ENCODE measurements at regions not wholly inside any gene's neighbourhood (a gene's known extent, or its start where the extent isn't known, plus 50 kb on each side); places are given as distances from the start of the nearest gene placed in this dataset.

DNA sequence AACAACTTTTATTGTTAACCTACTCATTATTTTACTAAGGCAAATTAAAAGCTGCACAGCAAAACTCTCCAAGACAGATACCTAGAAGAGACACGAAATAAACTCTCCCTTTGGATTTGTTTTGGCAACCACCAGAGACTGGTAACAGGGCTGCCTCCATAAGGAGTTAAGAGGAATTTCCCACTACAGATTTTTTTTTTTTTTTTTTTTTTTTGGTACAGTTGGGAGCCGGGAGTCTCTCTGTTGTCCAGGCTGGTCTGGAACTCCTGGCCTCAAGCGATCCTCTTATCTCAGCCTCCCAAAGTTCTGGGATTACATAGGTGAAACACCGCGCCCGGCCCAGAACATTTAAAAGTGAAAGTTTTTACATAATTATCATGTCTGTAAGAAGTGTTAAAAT lies 73.6 kb upstream of the VGLL4 start:
- TF ChIP-seq POLR2AphosphoS5 (IDR thresholded peaks at IDR 0.05) (no peak), POLR2A (IDR thresholded peaks at IDR 0.05) (no peak), EP300 (IDR thresholded peaks at IDR 0.05) (no peak)
- TF ChIP-seq, protein P1, sequence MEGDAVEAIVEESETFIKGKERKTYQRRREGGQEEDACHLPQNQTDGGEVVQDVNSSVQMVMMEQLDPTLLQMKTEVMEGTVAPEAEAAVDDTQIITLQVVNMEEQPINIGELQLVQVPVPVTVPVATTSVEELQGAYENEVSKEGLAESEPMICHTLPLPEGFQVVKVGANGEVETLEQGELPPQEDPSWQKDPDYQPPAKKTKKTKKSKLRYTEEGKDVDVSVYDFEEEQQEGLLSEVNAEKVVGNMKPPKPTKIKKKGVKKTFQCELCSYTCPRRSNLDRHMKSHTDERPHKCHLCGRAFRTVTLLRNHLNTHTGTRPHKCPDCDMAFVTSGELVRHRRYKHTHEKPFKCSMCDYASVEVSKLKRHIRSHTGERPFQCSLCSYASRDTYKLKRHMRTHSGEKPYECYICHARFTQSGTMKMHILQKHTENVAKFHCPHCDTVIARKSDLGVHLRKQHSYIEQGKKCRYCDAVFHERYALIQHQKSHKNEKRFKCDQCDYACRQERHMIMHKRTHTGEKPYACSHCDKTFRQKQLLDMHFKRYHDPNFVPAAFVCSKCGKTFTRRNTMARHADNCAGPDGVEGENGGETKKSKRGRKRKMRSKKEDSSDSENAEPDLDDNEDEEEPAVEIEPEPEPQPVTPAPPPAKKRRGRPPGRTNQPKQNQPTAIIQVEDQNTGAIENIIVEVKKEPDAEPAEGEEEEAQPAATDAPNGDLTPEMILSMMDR (IDR thresholded peaks at IDR 0.05), result no peak
- Histone ChIP-seq H3K4me1 (peaks cover 50% of the 10 kb centered on the region), H3K36me3 (no peaks in the 10 kb centered on the region), H3K9me3 (no peaks in the 10 kb centered on the region), H3K27ac (peak overlapping the region; percentile 98), H3K4me3 (peak overlapping the region; percentile 81), H3K27me3 (no peaks in the 10 kb centered on the region)
- DNase-seq (ENCODE audit: low spot score in 2 of 2), result no peak
- WGBS, result 18% methylated on average over 6 of the region's 6 CpGs

DNA sequence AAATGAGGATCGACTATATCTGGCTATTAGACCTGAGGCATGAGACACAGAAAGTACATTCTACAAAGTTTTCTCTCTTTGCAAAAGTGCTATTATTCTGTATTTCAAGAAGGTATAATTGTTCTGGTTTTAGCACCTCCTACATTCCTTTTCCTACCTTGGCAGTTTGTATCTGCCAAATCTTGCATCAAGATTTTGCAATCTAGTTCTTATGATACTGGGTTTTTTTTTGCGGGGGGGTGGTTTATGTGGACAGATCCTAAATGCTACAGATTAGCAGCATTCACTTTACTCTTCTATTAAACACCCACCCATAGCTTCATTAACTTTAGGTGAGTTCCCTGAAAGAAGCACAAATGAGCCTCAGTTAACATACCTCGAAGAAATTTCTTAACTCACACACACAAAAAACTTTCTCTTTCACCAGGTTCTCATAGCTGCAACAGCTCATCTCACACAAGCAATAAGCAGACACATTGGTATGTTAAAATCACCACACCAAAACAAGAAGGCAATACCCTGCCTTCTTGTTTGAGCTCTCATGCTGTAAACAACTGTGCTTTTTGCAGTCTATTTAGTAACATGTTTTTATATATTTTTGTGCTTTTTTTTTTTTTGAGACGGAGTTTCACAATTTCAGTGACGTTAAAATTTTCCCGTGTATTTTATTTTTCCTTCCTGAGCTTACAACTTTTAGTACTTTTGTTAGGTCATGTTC lies 73.0 kb upstream of the VGLL4 start:
- Histone ChIP-seq H3K4me3 (peak overlapping the region; percentile 81), H3K27ac (peak overlapping the region; percentile 98), H3K36me3 (no peaks in the 10 kb centered on the region), H3K4me1 (peaks cover 56% of the 10 kb centered on the region), H3K27me3 (no peaks in the 10 kb centered on the region), H3K9me3 (no peaks in the 10 kb centered on the region)
- WGBS, result 30% methylated on average over 6 of the region's 6 CpGs
- no peak for DNase-seq (ENCODE audit: low spot score in 2 of 2)
- TF ChIP-seq EP300 (IDR thresholded peaks at IDR 0.05) (no peak), POLR2A (IDR thresholded peaks at IDR 0.05) (no peak), POLR2AphosphoS5 (IDR thresholded peaks at IDR 0.05) (no peak)
- TF ChIP-seq, protein P1 (IDR thresholded peaks at IDR 0.05), result no peak

DNA sequence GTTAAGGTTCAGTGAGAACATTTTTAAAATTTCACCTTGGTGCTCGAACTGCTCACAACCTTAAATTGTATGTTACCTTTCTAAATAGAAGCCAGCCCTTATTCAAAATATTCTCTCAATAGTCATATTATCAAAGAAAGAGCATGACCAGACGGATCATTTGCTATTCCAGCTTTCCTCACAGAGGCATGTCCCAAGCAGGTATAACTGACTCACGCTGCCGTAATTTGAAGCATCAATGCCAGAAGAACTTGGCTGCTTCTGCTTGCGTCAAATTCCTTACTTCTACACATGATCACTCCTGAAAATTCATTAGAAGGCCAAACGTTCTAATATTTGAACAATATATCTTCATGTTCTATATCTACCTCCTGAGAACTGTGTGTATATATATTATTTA lies 69.5 kb upstream of the VGLL4 start:
- H3K4me3 ChIP-seq, result no peak overlapping the region
- DNase-seq (ENCODE audit: low spot score in 2 of 2), result no peak
- 59% methylated on average over 6 of the region's 6 CpGs for WGBS
- peaks cover 50% of the 10 kb centered on the region for H3K4me1 ChIP-seq
- no peaks in the 10 kb centered on the region for H3K9me3 ChIP-seq
- peak overlapping the region; percentile 28 for H3K27ac ChIP-seq
- no peak for TF ChIP-seq POLR2AphosphoS5 (IDR thresholded peaks at IDR 0.05)
- TF ChIP-seq EP300 (IDR thresholded peaks at IDR 0.05), result no peak
- TF ChIP-seq POLR2A (IDR thresholded peaks at IDR 0.05), result no peak
- TF ChIP-seq, protein P1 (IDR thresholded peaks at IDR 0.05), result no peak
- H3K36me3 ChIP-seq, result no peaks in the 10 kb centered on the region
- H3K27me3 ChIP-seq, result no peaks in the 10 kb centered on the region

DNA sequence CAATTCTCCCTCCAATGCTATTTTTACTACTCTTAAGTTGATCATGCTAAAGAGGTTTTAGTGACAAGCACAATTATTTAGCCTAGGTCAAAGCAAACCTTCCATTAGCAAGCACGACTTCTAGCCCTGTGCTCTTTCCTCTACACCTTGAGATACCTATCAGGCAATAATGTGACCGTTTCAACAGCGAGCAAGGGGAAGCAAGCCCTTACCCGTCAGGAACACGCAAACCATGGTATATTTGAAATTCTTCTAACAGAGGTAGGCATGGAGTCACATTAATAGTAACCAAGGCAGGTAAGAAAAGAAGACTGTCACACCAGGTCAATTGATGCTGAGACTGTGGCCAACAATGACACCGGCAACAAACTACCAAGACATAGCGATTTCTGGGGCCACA lies 68.9 kb upstream of the VGLL4 start:
- H3K4me1 ChIP-seq, result peaks cover 45% of the 10 kb centered on the region
- no peaks in the 10 kb centered on the region for H3K27me3 ChIP-seq
- no peak overlapping the region for H3K4me3 ChIP-seq
- no peak for TF ChIP-seq EP300 (IDR thresholded peaks at IDR 0.05)
- TF ChIP-seq POLR2AphosphoS5 (IDR thresholded peaks at IDR 0.05), result no peak
- TF ChIP-seq, protein P1 (IDR thresholded peaks at IDR 0.05), result no peak
- no peak for TF ChIP-seq POLR2A (IDR thresholded peaks at IDR 0.05)
- no peak for DNase-seq (ENCODE audit: low spot score in 2 of 2)
- peak overlapping the region; percentile 0 for H3K27ac ChIP-seq
- H3K36me3 ChIP-seq, result no peaks in the 10 kb centered on the region
- WGBS, result 68% methylated on average over 7 of the region's 7 CpGs
- H3K9me3 ChIP-seq, result no peaks in the 10 kb centered on the region

DNA sequence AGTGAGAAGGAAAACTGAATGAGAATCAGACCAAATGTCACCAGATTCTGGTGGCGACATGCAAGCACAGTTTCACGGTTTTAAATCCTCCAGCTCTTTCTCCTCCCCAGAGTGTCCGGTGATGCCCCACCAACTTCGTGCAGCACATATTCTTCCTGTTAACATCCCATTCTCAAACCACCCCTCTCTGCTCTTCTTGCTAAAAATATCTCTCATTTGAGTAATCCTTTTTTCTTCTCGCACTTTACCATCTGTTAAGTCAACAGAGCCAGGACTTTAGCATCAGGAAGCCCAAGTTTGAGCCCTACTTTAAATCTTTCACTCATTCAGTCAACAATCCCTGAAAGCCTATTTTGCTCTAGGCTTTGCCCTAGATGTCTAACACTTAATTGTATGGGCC lies 68.2 kb upstream of the VGLL4 start:
- TF ChIP-seq POLR2AphosphoS5 (IDR thresholded peaks at IDR 0.05), result no peak
- TF ChIP-seq, protein P1 (IDR thresholded peaks at IDR 0.05), result no peak
- no peak for TF ChIP-seq EP300 (IDR thresholded peaks at IDR 0.05)
- TF ChIP-seq POLR2A (IDR thresholded peaks at IDR 0.05), result no peak
- no peak for DNase-seq (ENCODE audit: low spot score in 2 of 2)
- H3K27me3 ChIP-seq, result no peaks in the 10 kb centered on the region
- no peaks in the 10 kb centered on the region for H3K36me3 ChIP-seq
- H3K4me1 ChIP-seq, result peaks cover 37% of the 10 kb centered on the region
- H3K27ac ChIP-seq, result peak overlapping the region; percentile 0
- H3K9me3 ChIP-seq, result no peaks in the 10 kb centered on the region
- H3K4me3 ChIP-seq, result no peak overlapping the region
- WGBS, result 39% methylated on average over 5 of the region's 5 CpGs
